ENCODE measurements at regions not wholly inside any gene's neighbourhood (a gene's known extent, or its start where the extent isn't known, plus 50 kb on each side); places are given as distances from the start of the nearest gene placed in this dataset.

DNA sequence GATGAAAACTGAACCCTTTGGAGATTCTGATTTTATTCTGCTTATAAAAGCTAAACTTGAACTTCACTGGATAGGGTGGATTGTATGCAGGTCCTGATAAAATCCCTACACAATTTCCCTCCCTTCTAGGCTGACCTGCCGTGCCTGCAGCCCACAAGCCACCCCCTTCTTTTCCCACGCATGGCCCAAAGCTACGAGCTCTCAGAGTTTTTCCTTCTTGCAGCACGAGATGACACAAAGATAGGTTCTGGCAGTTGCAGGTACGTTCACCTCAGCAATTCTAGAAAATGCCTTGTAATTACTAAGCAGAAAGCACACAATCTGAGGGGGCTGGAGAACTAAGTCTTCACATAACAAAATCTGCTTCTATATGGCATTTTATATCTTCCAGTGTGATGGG, 110.6 kb upstream of the ATP8B1 start:
- POLR2A ChIA-PET, result no interaction called here
- no peak for DNase-seq (ENCODE audit: low read depth)
- Histone ChIP-seq H3K27me3 (ENCODE audit: control insufficient read depth, insufficient read depth, low read length) (0 out of 2 replicates have a peak, but pooled peaks cover 2% of the 10 kb centered on the region), H3K4me3 (ENCODE audit: low read depth, low read length) (no peak overlapping the region), H3K36me3 (ENCODE audit: control insufficient read depth, insufficient read depth, low read length) (no peaks in the 10 kb centered on the region)
- TF ChIP-seq, protein P1, sequence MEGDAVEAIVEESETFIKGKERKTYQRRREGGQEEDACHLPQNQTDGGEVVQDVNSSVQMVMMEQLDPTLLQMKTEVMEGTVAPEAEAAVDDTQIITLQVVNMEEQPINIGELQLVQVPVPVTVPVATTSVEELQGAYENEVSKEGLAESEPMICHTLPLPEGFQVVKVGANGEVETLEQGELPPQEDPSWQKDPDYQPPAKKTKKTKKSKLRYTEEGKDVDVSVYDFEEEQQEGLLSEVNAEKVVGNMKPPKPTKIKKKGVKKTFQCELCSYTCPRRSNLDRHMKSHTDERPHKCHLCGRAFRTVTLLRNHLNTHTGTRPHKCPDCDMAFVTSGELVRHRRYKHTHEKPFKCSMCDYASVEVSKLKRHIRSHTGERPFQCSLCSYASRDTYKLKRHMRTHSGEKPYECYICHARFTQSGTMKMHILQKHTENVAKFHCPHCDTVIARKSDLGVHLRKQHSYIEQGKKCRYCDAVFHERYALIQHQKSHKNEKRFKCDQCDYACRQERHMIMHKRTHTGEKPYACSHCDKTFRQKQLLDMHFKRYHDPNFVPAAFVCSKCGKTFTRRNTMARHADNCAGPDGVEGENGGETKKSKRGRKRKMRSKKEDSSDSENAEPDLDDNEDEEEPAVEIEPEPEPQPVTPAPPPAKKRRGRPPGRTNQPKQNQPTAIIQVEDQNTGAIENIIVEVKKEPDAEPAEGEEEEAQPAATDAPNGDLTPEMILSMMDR (IDR thresholded peaks at IDR 0.05; ENCODE audit: insufficient read depth, low read depth, low read length), result no peak
- CTCF ChIA-PET, result interaction anchor here (4.9 kb wide), 1 partner anchor 11 kb away, joined by 13 read pairs; no protein-coding TSS in a partner anchor

DNA sequence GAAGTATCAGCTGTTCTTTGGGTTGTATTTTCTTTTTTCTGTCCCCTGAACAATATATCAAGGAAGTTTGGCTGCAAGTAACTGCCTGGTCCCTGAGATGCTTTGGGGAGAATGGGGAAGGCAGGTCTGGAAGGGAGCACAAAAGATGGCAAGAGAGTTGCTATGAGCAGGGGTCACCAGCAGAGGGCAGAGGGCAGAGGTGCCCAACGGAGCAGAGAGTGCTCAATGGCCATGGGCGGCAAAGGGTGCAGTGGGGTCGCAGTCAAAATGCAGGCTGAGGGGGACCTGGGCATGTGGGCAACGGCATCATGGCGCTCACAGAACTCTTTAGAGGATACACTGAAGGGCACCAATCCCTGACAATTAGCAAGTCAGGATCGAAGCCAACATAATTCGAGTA, 107.7 kb upstream of the ATP8B1 start:
- CTCF ChIA-PET, result interaction anchor here (1.4 to 2.1 kb wide), 3 partner anchors 8 to 133 kb away, joined by 3 to 8 read pairs (median 3); partner anchors contain the start of gene NEDD4L
- no peaks in the 10 kb centered on the region for H3K36me3 ChIP-seq (ENCODE audit: control insufficient read depth, insufficient read depth, low read length)
- TF ChIP-seq, protein P1 (IDR thresholded peaks at IDR 0.05; ENCODE audit: insufficient read depth, low read depth, low read length), result peak; percentile 43
- POLR2A ChIA-PET, result no interaction called here
- H3K27me3 ChIP-seq (ENCODE audit: control insufficient read depth, insufficient read depth, low read length), result 0 out of 2 replicates have a peak, but pooled peaks cover 2% of the 10 kb centered on the region
- no peak overlapping the region for H3K4me3 ChIP-seq (ENCODE audit: low read depth, low read length)
- DNase-seq (ENCODE audit: low read depth), result no peak

DNA sequence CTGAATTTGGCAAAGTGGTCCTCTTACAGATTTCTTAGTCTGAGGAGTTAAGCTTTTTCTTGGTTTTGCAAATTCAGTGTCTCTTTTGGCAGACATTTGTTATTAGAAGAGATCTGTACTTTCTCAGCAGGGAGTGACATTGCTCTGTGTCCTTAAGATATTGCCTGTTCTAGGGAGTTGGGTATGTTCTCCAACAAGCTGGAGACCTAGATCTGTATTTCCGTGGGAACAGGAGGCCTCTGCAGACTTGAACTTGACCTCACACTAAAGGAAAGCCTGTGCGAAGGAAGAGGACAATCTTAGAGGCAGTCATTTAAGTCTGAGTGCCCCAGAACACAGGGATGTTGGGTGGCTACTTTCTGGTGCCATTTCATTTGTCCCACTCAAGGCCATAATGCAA, 107.0 kb upstream of the ATP8B1 start:
- Histone ChIP-seq H3K27me3 (ENCODE audit: control insufficient read depth, insufficient read depth, low read length) (0 out of 2 replicates have a peak, but pooled peaks cover 2% of the 10 kb centered on the region), H3K4me3 (ENCODE audit: low read depth, low read length) (no peak overlapping the region), H3K36me3 (ENCODE audit: control insufficient read depth, insufficient read depth, low read length) (no peaks in the 10 kb centered on the region)
- POLR2A ChIA-PET, result no interaction called here
- CTCF ChIA-PET, result interaction anchor here (1.4 to 1.5 kb wide), 2 partner anchors 28 to 133 kb away, joined by 3 read pairs; partner anchors contain the start of gene NEDD4L
- TF ChIP-seq, protein P1 (IDR thresholded peaks at IDR 0.05; ENCODE audit: insufficient read depth, low read depth, low read length), result no peak
- no peak for DNase-seq (ENCODE audit: low read depth)

DNA sequence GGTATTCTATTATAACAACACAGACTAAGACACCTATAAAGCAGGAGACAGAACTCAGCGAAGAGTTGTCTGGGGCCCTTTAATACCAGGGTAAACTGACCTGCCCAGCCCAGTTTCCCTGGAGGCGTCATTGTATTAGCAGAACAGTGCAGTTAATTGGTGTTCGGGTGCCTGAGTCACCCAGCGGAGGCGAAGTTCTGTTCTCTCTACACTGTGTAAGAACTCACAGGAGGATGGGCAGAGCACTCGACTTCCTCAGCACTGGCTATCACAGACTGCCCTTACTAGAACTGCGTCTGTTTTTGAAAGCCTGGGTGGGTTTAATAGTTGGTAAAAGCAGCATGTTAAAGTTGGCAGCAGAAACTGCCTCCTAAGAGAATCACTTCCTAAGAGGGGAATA, 106.5 kb upstream of the ATP8B1 start:
- Histone ChIP-seq H3K36me3 (ENCODE audit: control insufficient read depth, insufficient read depth, low read length) (no peaks in the 10 kb centered on the region), H3K27me3 (ENCODE audit: control insufficient read depth, insufficient read depth, low read length) (0 out of 2 replicates have a peak, but pooled peaks cover 2% of the 10 kb centered on the region), H3K4me3 (ENCODE audit: low read depth, low read length) (no peak overlapping the region)
- TF ChIP-seq, protein P1 (IDR thresholded peaks at IDR 0.05; ENCODE audit: insufficient read depth, low read depth, low read length), result no peak
- no peak for DNase-seq (ENCODE audit: low read depth)
- ChIA-PET POLR2A (no interaction called here), CTCF (interaction anchor here (1.5 kb wide), 1 partner anchor 28 kb away, joined by 3 read pairs; no protein-coding TSS in a partner anchor)

DNA sequence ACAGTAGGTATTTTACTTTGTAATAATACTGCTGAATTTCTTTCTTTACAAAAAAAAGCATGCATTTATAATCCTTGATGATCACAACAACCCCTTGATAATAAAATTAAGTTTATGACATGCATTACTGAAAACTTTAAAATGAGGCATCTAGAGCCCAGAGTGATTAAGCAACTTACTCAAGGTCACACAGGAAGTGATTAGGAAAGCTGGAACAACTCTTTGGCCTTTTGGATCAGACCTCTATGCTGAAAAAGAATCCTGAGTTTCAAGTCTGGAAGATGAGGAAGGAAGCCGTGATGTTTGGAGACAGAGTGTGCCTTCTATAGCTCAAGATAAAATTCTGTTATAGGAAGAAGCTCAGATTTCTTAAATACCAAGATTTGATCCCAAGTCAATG, 105.0 kb upstream of the ATP8B1 start:
- Histone ChIP-seq H3K27me3 (ENCODE audit: control insufficient read depth, insufficient read depth, low read length) (0 out of 2 replicates have a peak, but pooled peaks cover 2% of the 10 kb centered on the region), H3K4me3 (ENCODE audit: low read depth, low read length) (no peak overlapping the region), H3K36me3 (ENCODE audit: control insufficient read depth, insufficient read depth, low read length) (no peaks in the 10 kb centered on the region)
- TF ChIP-seq, protein P1 (IDR thresholded peaks at IDR 0.05; ENCODE audit: insufficient read depth, low read depth, low read length), result no peak
- no peak for DNase-seq (ENCODE audit: low read depth)
- ChIA-PET POLR2A (no interaction called here), CTCF (interaction anchor here (0.6 to 1.3 kb wide), 2 partner anchors 10 to 37 kb away, joined by 3 to 5 read pairs; no protein-coding TSS in a partner anchor)

All from BJ (cell line).